ENCODE measurements at regions not wholly inside any gene's neighbourhood (a gene's known extent, or its start where the extent isn't known, plus 50 kb on each side); places are given as distances from the start of the nearest gene placed in this dataset.

GRCh38 chr4:124573056-124573455 is 139.5 kb downstream of the ANKRD50 start:
- DNase-seq = no peak

GRCh38 chr4:124579896-124580295 is 132.6 kb downstream of the ANKRD50 start:
- no peak for DNase-seq

- DNase-seq = no peak
Observed at GRCh38 chr4:124583797-124584196, 128.7 kb downstream of the ANKRD50 start.

- no peak for DNase-seq
Observed at GRCh38 chr4:124589786-124590185, 122.7 kb downstream of the ANKRD50 start.

DNA sequence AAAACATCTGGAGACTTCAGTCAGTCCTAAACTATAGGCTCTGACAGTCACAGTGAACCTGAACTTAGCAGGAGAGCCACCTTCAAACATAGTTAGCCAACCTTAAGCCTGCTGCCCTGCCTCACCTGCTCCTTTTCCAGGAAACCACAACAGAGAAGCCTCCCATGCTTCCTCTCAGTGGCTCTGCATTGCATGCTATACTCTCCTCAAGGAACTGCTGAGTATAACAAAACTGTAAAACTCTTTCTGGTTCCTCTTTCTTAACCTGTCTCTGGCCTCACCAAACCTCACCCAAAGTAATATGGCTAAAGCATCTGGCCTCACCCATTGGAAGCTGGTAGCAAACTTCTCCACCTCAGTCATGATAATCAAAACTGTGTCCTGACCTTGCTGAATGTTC is 122.1 kb downstream of the ANKRD50 start:
- no peak for DNase-seq

DNA sequence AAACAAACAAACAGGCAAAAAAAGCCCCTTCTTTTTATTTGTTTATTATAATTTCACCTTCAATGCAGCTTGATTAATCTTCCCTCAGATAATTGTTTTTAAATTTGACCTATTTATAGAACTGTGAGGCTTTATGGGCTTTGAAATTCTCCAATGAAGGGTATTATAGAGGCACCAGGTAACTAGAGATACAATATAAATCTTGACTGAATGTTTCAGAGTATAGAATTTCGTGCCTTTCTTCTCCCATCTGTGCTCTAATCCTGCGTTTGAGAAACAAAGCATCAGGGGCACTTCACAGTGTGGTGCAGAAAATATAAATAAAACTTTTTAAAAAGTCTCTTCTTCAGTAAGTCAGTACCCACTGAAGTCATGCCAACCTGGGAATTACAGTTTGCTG is 120.9 kb downstream of the ANKRD50 start:
- no peak for DNase-seq

GRCh38 chr4:124593494-124593893 is 119.0 kb downstream of the ANKRD50 start:
- no peak for DNase-seq

GRCh38 chr4:124594945-124595344 is 117.6 kb downstream of the ANKRD50 start:
- no peak for DNase-seq

GRCh38 chr4:124596816-124597215 is 115.7 kb downstream of the ANKRD50 start:
- no peak for DNase-seq

DNA sequence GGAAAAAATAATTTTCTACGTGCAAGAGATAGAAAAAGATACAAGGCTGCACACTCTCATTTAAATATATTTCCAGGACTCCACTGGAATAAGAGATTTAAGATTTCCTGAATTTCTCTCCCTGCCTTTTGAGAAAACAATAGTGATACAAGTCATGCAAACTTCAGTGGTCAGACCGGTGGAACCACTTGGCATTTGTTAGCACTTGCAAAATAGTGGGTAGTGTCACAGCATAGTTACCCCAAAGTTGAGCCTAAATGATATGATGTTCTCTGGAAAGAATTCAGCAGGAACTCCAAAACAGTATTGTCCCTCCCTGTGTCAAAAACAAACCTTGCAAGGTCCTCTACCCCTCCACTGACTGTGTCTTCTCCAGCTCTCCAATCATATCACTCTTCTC is 102.3 kb downstream of the ANKRD50 start:
- no peak for DNase-seq
